HUES64 (cell line): ENCODE measurements at regions not wholly inside any gene's neighbourhood (a gene's known extent, or its start where the extent isn't known, plus 50 kb on each side); places are given as distances from the start of the nearest gene placed in this dataset.
"Not testable (repeated sequence)": the region's sequence is repeated elsewhere in the genome, so short reads cannot be mapped to it uniquely, and the experiment has no call there.

Experiments
- H3K27ac ChIP-seq: 2 replicates; pipeline ENCODE4 v1.7.0; 2013; ENCODE audit warnings: low read depth, low read length, inconsistent platforms
- H3K27me3 ChIP-seq: 2 replicates; pipeline ENCODE4 v1.6.1; 2013; ENCODE audit warnings: mild to moderate bottlenecking, low read length; ENCODE audit not compliant: insufficient read depth
- H3K36me3 ChIP-seq: 2 replicates; pipeline ENCODE4 v1.6.1; 2013; ENCODE audit warnings: mild to moderate bottlenecking, low read length; ENCODE audit not compliant: insufficient read depth
- H3K4me1 ChIP-seq: 2 replicates; pipeline ENCODE4 v1.6.1; 2013; ENCODE audit warnings: mild to moderate bottlenecking, low read length, moderate library complexity; ENCODE audit not compliant: insufficient read depth
- H3K4me3 ChIP-seq: 2 replicates; pipeline ENCODE4 v1.5.1; 2013; ENCODE audit warnings: mild to moderate bottlenecking, low read length, moderate library complexity
- H3K9ac ChIP-seq: 2 replicates; pipeline ENCODE4 v1.6.1; 2013; ENCODE audit warnings: mild to moderate bottlenecking, low read depth, low read length
- H3K9me3 ChIP-seq: 2 replicates; pipeline ENCODE4 v1.6.1; 2013; ENCODE audit warnings: low read depth, low read length; ENCODE audit not compliant: insufficient read depth
- WGBS: fragments of 150-250, 120-280 bp; methylation state at CpG from one replicate; pipeline ENCODE4 v1.1.7; 2013; ENCODE audit warnings: missing lambda C conversion rate; 5-methylcytosine and 5-hydroxymethylcytosine counted together

- H3K4me1 ChIP-seq, H3K36me3 ChIP-seq, H3K9me3 ChIP-seq, H3K27ac ChIP-seq, H3K4me3 ChIP-seq, H3K27me3 ChIP-seq, H3K9ac ChIP-seq: not testable (repeated sequence)
- 93% methylated on average over 4 of the region's 6 CpGs for WGBS
Measured at GRCh38 chr1:120465900-120466299, 51.1 kb downstream of the NBPF8 start.

GRCh38 chr1:120477663-120478062 is 62.8 kb downstream of the NBPF8 start:
- not testable (repeated sequence) for H3K9ac ChIP-seq, H3K4me3 ChIP-seq, H3K27ac ChIP-seq, H3K36me3 ChIP-seq, H3K9me3 ChIP-seq, H3K4me1 ChIP-seq, H3K27me3 ChIP-seq
- WGBS, result 98% methylated on average over 3 of the region's 4 CpGs

- H3K27me3 ChIP-seq, H3K4me1 ChIP-seq, H3K27ac ChIP-seq, H3K9ac ChIP-seq, H3K36me3 ChIP-seq, H3K9me3 ChIP-seq, H3K4me3 ChIP-seq: not testable (repeated sequence)
- 89% methylated on average over 3 of the region's 5 CpGs for WGBS
Measured at GRCh38 chr1:120478400-120478799, 63.6 kb downstream of the NBPF8 start.

- H3K27ac ChIP-seq, H3K4me3 ChIP-seq, H3K4me1 ChIP-seq, H3K27me3 ChIP-seq, H3K36me3 ChIP-seq, H3K9ac ChIP-seq, H3K9me3 ChIP-seq: not testable (repeated sequence)
- no CpG with 5 or more reads among the region's 2 CpGs for WGBS
Measured at GRCh38 chr1:120487542-120487941, 72.7 kb downstream of the NBPF8 start.

- H3K27ac ChIP-seq, result not testable (repeated sequence)
Measured at GRCh38 chr1:120489217-120489616, 74.4 kb downstream of the NBPF8 start.

GRCh38 chr1:120497145-120497544 is 82.3 kb downstream of the NBPF8 start:
- H3K27me3 ChIP-seq, H3K36me3 ChIP-seq, H3K9me3 ChIP-seq, H3K4me1 ChIP-seq, H3K9ac ChIP-seq, H3K27ac ChIP-seq, H3K4me3 ChIP-seq: not testable (repeated sequence)
- no CpG with 5 or more reads among the region's 3 CpGs for WGBS

More at GRCh38 chr1:120489217-120489616, 74.4 kb downstream of the NBPF8 start:
- H3K36me3 ChIP-seq, H3K9me3 ChIP-seq, H3K4me3 ChIP-seq, H3K27me3 ChIP-seq, H3K9ac ChIP-seq, H3K4me1 ChIP-seq: not testable (repeated sequence)
- WGBS, result 95% methylated on average over 8 of the region's 8 CpGs

- not testable (repeated sequence) for H3K27me3 ChIP-seq, H3K9ac ChIP-seq, H3K9me3 ChIP-seq, H3K36me3 ChIP-seq, H3K4me1 ChIP-seq, H3K4me3 ChIP-seq, H3K27ac ChIP-seq
- WGBS, result 92% methylated on average over 2 of the region's 3 CpGs
Measured at GRCh38 chr1:120503284-120503683, 88.4 kb downstream of the NBPF8 start.

- H3K4me3 ChIP-seq, H3K27me3 ChIP-seq, H3K4me1 ChIP-seq, H3K36me3 ChIP-seq, H3K9ac ChIP-seq, H3K27ac ChIP-seq, H3K9me3 ChIP-seq: not testable (repeated sequence)
- WGBS, result no CpG with 5 or more reads among the region's 2 CpGs
Measured at GRCh38 chr1:120506352-120506751, 91.5 kb downstream of the NBPF8 start.

GRCh38 chr1:120508351-120508750 is 93.5 kb downstream of the NBPF8 start:
- H3K4me1 ChIP-seq, H3K9ac ChIP-seq, H3K36me3 ChIP-seq, H3K27ac ChIP-seq, H3K9me3 ChIP-seq, H3K27me3 ChIP-seq, H3K4me3 ChIP-seq: not testable (repeated sequence)
- 80% methylated on average over 1 of the region's 3 CpGs for WGBS

GRCh38 chr1:120509258-120509657 is 94.4 kb downstream of the NBPF8 start:
- H3K27me3 ChIP-seq, H3K27ac ChIP-seq, H3K4me3 ChIP-seq, H3K4me1 ChIP-seq, H3K9me3 ChIP-seq, H3K36me3 ChIP-seq, H3K9ac ChIP-seq: not testable (repeated sequence)
- 100% methylated on average over 1 of the region's 5 CpGs for WGBS

GRCh38 chr1:120513099-120513498 is 98.3 kb downstream of the NBPF8 start:
- not testable (repeated sequence) for H3K27me3 ChIP-seq, H3K27ac ChIP-seq, H3K36me3 ChIP-seq, H3K4me1 ChIP-seq, H3K4me3 ChIP-seq, H3K9me3 ChIP-seq, H3K9ac ChIP-seq
- WGBS, result no CpG with 5 or more reads among the region's 1 CpG

- not testable (repeated sequence) for H3K36me3 ChIP-seq, H3K27me3 ChIP-seq, H3K4me1 ChIP-seq, H3K9me3 ChIP-seq, H3K9ac ChIP-seq, H3K4me3 ChIP-seq, H3K27ac ChIP-seq
- no CpG with 5 or more reads among the region's 4 CpGs for WGBS
Measured at GRCh38 chr1:120513531-120513930, 98.7 kb downstream of the NBPF8 start.
